HG03066 (cell line): ENCODE measurements at regions not wholly inside any gene's neighbourhood (a gene's known extent, or its start where the extent isn't known, plus 50 kb on each side); places are given as distances from the start of the nearest gene placed in this dataset.
"Not testable (repeated sequence)": the region's sequence is repeated elsewhere in the genome, so short reads cannot be mapped to it uniquely, and the experiment has no call there.

Experiments used
- ATAC-seq: cut with Tn5 transposase; IDR thresholded peaks from one replicate; pipeline ENCODE4 v1.9.1; 2021; ENCODE audit warnings: low read depth; ENCODE audit not compliant: unreplicated experiment

- ATAC-seq, result peak; percentile 57
These were observed 84.9 kb upstream of the NRN1 start for GRCh38 chr6:6091608-6092002.

- no peak for ATAC-seq
These were observed 84.3 kb upstream of the NRN1 start for GRCh38 chr6:6090861-6091607.

GRCh38 chr6:6085928-6086668 lies 79.4 kb upstream of the NRN1 start:
- ATAC-seq, result no peak

- no peak for ATAC-seq
These were observed 74.2 kb upstream of the NRN1 start for GRCh38 chr6:6080975-6081374.

- no peak for ATAC-seq
These were observed 67.5 kb upstream of the NRN1 start for GRCh38 chr6:6074190-6074589.

GRCh38 chr6:6068157-6068556 lies 61.4 kb upstream of the NRN1 start:
- ATAC-seq, result not testable (repeated sequence)

- ATAC-seq, result no peak
These were observed 51.3 kb upstream of the NRN1 start for GRCh38 chr6:6058054-6058444.

GRCh38 chr6:6057442-6058053 lies 50.8 kb upstream of the NRN1 start:
- no peak for ATAC-seq
